Peyer's patch (tissue), 4 donors: ENCODE measurements at regions not wholly inside any gene's neighbourhood (a gene's known extent, or its start where the extent isn't known, plus 50 kb on each side); places are given as distances from the start of the nearest gene placed in this dataset.

ENCODE experiments used
- CTCF ChIP-seq, 6 experiments: fragments of 450-650 bp in 4 of 6; fragments of 200-600 bp in 2 of 6; sonication (generic) in 1 of 6; IDR thresholded peaks; one replicate each; pipeline ENCODE4 v1.5.1; 2017 to 2019; ENCODE audit warnings: antibody characterized with exemption in 6 of 6, mild to moderate bottlenecking in 3 of 6, moderate library complexity in 1 of 6
- POLR2A ChIP-seq, 2 donors: fragments of 450-650 bp; IDR thresholded peaks; one replicate each; pipeline ENCODE4 v1.5.1; 2017; ENCODE audit warnings: antibody characterized with exemption in 2 of 2, mild to moderate bottlenecking in 2 of 2, moderate library complexity in 2 of 2

- TF ChIP-seq CTCF (IDR thresholded peaks at IDR 0.05) (no peak), POLR2A (IDR thresholded peaks at IDR 0.05) (no peak)
These were observed 573.5 kb downstream of the COL12A1 start for GRCh38 chr6:74632196-74632875.
